ENCODE measurements at regions not wholly inside any gene's neighbourhood (a gene's known extent, or its start where the extent isn't known, plus 50 kb on each side); places are given as distances from the start of the nearest gene placed in this dataset.

GRCh38 chr6:134117409-134117808 is 65.0 kb upstream of the SLC2A12 start:
- in situ Hi-C loops (cut with HindIII; ENCODE audit: low sequenced_read_pairs) = no loop called here

DNA sequence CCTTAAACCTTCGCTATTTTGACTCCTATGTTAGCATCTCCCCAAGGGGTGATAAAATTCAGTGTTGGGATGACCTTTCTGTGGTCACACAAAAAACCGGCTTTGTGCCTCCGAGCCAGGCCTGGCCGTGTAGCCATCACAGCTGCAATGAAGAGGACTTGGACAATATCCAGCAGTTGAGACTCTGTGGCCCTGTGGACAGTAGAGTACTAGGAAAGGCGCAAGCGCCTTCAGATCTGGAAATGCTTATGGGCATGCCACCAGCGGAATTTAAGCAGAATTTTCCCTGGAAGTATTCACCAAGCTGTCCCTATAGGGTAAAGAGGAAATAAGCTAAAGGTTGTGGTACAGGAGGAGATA is 63.3 kb upstream of the SLC2A12 start:
- in situ Hi-C loops (cut with HindIII; ENCODE audit: low sequenced_read_pairs) = no loop called here

DNA sequence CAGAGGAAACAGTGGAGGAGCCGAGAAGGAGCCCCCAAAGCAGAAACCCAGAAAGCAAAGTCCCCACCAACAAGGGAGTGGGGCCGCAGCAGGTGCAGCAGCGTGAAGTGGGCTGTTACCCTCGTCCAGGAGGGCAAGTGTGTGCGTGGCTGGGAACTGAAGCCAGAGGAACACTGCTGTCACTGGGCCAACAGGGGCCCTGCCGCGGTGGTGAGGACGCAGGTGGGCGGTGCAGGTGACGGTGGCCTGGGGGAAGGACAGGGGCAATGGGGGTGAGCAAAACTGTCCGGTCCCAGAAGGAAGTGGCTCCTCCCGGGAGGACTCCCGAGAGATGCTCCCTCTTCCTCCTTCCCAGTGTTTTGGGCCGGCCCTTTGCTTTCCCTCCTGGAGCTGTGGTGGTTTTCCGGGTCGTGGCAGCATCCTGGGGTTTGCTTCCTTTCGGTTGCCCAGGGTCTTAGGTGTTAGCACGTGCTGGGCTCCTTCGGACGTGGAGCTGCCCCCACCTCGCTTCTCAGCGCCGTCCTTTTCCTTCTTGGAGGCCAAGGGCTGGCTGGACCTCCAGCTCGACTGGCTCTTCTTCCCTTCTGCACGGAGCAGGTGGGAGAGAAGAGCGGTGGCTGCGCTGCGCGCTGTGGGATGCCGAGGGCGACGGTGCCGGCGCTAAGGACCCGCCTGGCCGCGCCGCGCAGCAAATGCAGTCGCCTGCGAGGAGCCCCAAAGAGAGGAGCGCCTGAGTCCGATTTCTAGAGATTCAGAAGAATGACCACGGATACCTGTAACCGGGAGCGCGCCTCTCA is 62.7 kb upstream of the SLC2A12 start:
- in situ Hi-C loops (cut with HindIII; ENCODE audit: low sequenced_read_pairs) = no loop called here

DNA sequence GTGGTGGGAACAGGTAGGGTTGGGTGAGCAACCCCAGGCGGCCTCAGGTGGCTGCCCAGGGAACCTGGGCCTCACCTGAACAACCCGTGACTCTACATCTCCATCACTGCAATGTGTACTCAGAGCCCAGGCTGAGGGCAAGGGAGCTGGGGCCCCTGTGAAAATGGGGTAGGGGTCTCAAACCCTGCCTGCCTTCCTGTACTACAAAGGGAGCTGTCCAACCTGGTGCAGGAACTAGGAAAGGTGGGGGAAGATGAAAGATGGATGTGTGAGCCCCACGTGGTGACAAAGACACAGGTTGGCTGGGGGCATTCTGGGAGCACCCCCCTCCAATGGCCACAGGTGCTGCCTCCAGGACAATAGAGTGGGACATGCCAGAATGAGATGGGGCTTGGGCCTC is 62.1 kb upstream of the SLC2A12 start:
- in situ Hi-C loops (cut with HindIII; ENCODE audit: low sequenced_read_pairs) = no loop called here

- in situ Hi-C loops (cut with HindIII; ENCODE audit: low sequenced_read_pairs) = no loop called here
Observed at GRCh38 chr6:134111726-134112125, 59.3 kb upstream of the SLC2A12 start.

DNA sequence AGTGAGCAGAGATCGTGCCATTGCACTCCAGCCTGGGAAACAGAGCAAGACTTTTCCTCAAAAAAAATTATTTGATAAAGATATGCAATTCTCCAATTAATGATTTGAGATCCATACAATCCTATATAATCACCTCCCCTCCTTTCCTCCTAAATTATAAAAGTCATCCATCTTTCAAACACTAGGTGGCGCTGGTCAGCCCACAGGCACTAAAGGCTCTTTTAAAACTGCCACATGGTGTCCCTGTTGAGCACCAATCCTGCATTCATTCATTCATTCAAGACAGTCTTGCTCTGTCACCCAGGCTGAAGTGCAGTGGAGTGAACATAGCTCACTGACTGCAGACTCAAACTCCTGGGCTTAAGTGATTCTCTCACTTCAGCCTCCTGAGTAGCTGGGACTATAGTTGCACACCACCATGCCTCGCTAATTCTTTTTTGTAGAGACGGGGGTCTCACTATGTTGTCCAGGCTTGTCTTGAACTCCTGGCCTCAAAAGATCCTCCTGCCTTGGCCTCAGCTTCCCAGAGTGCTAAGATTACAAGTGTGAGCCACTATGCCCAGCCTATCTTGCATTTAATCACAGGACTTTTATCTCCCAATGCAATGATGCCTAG is 58.7 kb upstream of the SLC2A12 start:
- in situ Hi-C loops (cut with HindIII; ENCODE audit: low sequenced_read_pairs) = no loop called here

- in situ Hi-C loops (cut with HindIII; ENCODE audit: low sequenced_read_pairs) = no loop called here
Observed at GRCh38 chr6:134106702-134107101, 54.3 kb upstream of the SLC2A12 start.

GRCh38 chr6:134105940-134106339 is 53.5 kb upstream of the SLC2A12 start:
- in situ Hi-C loops (cut with HindIII; ENCODE audit: low sequenced_read_pairs) = no loop called here

GRCh38 chr6:134103006-134103405 is 50.6 kb upstream of the SLC2A12 start:
- in situ Hi-C loops (cut with HindIII; ENCODE audit: low sequenced_read_pairs) = loop anchor here (5.0 kb wide), 1 partner anchor 181 kb away; no protein-coding TSS in a partner anchor
